ENCODE measurements at regions not wholly inside any gene's neighbourhood (a gene's known extent, or its start where the extent isn't known, plus 50 kb on each side); places are given as distances from the start of the nearest gene placed in this dataset.
"Not testable (repeated sequence)": the region's sequence is repeated elsewhere in the genome, so short reads cannot be mapped to it uniquely, and the experiment has no call there.

DNA sequence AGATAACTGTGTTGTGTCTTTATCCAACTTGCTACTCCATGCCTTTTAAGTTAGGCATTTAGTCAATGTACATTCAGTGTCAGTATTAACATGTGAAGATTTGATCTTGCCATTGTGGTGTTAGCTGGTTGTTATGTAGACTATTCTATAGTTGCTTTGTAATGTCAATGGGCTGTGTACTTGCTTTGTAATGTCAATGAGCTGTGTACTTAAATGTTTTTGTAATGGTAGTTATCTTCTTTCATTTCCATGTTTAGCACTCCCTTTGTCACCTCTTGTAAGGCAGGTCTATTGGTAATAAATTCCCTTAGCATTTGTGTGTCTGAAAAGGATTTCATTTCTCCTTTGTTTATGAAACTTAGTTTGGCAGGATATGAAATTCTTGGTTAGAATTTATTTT, 53.4 kb downstream of the MC4R start:
- ATAC-seq, result no peak
- no peak for DNase-seq

- DNase-seq, result no peak
Observed at GRCh38 chr18:60311676-60312360, 60.8 kb downstream of the MC4R start.

GRCh38 chr18:60295674-60296073, 76.9 kb downstream of the MC4R start:
- ATAC-seq, result no peak

More at GRCh38 chr18:60311676-60312360, 60.8 kb downstream of the MC4R start:
- no peak for ATAC-seq

GRCh38 chr18:60292186-60292585, 80.4 kb downstream of the MC4R start:
- DNase-seq (no peak), ATAC-seq (no peak)

More at GRCh38 chr18:60295674-60296073, 76.9 kb downstream of the MC4R start:
- no peak for DNase-seq

GRCh38 chr18:60279391-60279790, 93.2 kb downstream of the MC4R start:
- DNase-seq (no peak), ATAC-seq (no peak)

- no peak for DNase-seq
- ATAC-seq, result no peak
Observed at GRCh38 chr18:60277855-60278480, 94.6 kb downstream of the MC4R start.

DNA sequence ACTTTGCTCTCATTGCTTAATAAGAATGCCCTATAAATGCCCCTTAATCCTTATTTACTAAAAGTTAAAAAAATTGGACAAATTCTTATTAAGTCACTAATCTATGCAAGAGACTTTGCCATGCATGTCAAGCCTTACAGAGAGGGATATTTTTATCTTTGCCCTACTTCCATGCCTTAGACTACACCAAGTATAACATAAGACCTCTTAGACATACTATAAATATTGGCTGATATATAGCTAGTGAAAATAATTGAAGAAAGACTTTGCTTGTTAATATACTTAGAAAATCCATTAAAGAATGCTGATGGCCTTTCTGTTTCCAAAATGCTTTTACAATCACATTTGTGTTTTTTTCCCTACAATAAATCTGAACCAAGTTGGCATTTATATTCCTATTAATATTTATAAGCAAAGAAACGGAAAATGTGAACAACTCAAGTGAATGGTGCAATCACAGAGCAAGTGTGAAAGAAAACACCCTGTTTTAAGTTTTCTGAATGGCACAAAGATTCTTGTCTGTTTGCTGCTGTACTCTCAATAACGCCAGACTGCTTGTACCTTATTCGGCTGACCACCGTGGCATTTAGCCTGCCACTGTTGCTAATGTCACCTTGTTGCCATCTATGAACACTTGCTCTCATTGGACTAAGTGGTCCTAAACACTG, 105.0 kb downstream of the MC4R start:
- ATAC-seq (no peak), DNase-seq (no peak)

DNA sequence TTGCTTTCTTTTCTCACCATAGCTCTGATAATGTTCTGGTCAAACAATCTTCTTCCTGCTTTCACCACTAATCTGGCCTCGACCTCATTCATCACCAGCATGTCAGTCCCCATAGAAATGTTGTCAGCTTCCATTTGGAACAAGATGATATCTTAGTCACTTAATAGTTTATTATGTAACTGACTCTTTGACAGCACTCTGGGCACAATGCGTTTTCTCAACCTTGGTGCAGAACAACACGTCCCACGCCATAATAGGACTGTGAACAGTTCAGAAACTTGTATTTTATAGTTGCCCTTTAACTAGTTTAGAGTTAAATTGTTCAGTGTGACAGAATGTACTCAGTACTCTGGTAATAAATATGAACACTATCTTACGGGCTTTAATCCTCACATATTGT, 106.0 kb downstream of the MC4R start:
- no peak for ATAC-seq
- DNase-seq, result no peak

- no peak for DNase-seq
- ATAC-seq, result no peak
Observed at GRCh38 chr18:60259052-60259681, 113.4 kb downstream of the MC4R start.

GRCh38 chr18:60249388-60249787, 123.2 kb downstream of the MC4R start:
- DNase-seq (no peak), ATAC-seq (no peak)

DNA sequence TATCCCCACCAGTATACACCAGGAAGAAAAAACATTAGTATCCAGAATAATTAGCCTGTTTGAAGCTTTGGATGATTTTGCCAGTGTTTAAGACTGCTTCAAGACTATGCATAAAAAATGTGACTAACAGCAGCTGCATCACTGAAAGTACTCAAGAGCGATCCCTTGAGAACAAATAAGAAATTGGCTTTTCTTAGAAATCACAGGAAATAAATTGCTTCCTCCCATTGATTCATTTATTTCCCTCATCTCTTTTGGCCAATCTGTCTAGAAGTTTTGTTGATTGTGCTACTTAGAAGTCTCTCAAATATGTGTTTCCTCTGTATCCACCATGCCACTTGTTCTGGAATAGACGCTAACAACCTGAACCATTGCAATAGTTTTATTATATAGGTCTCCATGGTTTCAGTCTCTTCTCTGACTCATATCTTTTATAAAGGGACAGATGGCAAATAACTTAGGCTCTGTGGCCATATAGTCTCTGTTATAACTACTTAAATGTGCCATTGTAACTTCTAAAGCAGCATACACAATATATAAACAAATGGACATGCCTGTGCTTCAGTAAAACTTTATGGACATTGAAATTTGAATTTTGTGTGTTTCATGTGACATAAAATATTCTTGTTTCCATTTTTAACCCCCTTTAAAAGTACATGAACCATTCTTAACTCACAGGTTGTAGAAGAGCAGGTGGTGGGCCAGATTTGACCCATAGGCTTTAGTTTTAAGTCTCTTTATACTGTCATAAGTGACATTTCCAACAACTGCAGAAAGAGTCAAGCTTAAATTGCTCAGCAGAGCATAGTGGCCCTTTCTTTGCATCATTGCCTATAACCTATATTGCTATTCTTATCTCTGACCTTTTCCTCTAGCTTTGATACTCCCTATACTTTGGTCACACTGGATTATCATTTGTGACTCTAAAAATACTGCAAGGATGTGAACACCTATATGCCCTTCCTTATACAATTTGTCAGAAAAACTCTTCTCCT, 123.9 kb downstream of the MC4R start:
- ATAC-seq (no peak), DNase-seq (no peak)

DNA sequence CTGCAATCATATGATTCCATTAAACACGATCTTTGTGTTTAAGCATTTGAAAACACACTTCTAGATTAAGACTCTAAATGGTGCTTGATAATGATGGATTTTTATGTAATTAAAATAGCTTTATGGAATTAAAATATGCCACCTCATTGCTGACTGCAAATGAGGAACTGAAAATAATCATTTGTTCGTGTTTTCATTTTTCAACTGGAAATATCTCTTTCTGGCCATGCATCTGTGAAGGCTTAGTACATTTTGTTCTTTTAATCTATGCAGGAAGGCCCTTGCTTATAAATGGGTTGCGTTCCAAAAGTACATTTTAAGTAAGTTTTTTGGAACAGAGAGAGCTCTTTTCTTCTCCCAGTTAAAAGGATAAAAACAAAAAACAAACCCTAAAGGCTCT, 125.5 kb downstream of the MC4R start:
- DNase-seq, result no peak
- no peak for ATAC-seq

DNA sequence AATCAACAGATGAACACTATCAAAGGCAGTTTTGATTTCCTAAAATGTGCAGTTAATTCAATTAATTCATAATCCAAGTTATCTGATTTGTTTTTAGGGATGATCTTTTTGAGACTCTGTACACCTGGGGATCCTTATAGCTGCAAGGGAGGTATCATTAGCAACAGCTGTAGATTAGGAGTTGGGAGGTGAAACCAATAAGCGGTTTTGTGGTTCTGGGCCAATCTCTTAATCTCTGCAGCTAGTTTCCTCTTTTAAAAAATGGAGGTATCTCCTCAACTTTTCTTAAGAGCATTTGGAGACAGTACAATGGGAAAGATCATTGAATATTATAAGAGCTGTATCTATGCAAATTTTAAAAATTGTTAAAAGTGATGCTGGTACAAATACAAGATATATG, 126.0 kb downstream of the MC4R start:
- ATAC-seq, result no peak
- DNase-seq, result no peak

- ATAC-seq (no peak), DNase-seq (no peak)
Observed at GRCh38 chr18:60245096-60245495, 127.5 kb downstream of the MC4R start.

- DNase-seq, ATAC-seq: not testable (repeated sequence)
Observed at GRCh38 chr18:60239024-60239710, 133.4 kb downstream of the MC4R start.

DNA sequence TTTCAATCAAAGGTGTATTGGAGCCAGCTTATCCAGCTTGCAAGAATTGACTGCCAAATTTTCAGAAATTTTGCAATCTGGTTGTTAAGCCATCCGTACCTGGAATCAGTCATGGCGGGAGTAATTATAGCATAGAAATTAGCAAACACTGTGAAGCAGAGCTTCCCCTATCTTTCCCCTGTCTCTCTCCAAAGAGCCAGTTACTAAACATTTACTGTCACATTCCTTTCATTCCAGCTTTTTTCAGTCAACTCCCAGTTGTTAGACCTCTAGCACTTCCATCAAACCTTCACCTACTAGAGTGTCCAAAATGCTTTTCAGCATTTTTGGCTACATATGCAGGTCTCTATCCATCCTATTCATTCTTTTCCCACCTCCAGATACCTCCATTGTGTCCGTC, 137.4 kb downstream of the MC4R start:
- no peak for DNase-seq
- no peak for ATAC-seq

- ATAC-seq, result no peak
- no peak for DNase-seq
Observed at GRCh38 chr18:60232541-60232940, 140.0 kb downstream of the MC4R start.

GRCh38 chr18:60228609-60229595, 143.7 kb downstream of the MC4R start:
- ATAC-seq, result no peak
- DNase-seq, result no peak

- ATAC-seq (no peak), DNase-seq (no peak)
Observed at GRCh38 chr18:60215432-60215831, 157.1 kb downstream of the MC4R start.

GRCh38 chr18:60209042-60209441, 163.5 kb downstream of the MC4R start:
- no peak for ATAC-seq

More at GRCh38 chr18:60209042-60209441, 163.5 kb downstream of the MC4R start:
- no peak for DNase-seq

Measured in stimulated activated naive CD8-positive, alpha-beta T cell treated with anti-CD3 and anti-CD28 coated beads, Interleukin-15, Interleukin-2, amounts not matched to agents 100 U/mL and 50 U/mL, for 24 hours (primary cell).